ENCODE measurements at regions not wholly inside any gene's neighbourhood (a gene's known extent, or its start where the extent isn't known, plus 50 kb on each side); places are given as distances from the start of the nearest gene placed in this dataset.
"Not testable (repeated sequence)": the region's sequence is repeated elsewhere in the genome, so short reads cannot be mapped to it uniquely, and the experiment has no call there.

- H3K27ac ChIP-seq, result peak overlapping the region; percentile 1 to 71
- no peak for DNase-seq (ENCODE audit: low spot score)
- TF ChIP-seq CTCF (IDR thresholded peaks at IDR 0.05), result no peak
- peaks cover 0 to 10% of the 10 kb centered on the region in 2 donors for H3K4me1 ChIP-seq
- no peak overlapping the region for H3K4me3 ChIP-seq
- H3K36me3 ChIP-seq, result no peaks in the 10 kb centered on the region
- no peaks in the 10 kb centered on the region for H3K27me3 ChIP-seq
- no peaks in the 10 kb centered on the region for H3K9me3 ChIP-seq
Observed at GRCh38 chr5:148746826-148747535, 79.4 kb upstream of the ADRB2 start.

GRCh38 chr5:148747536-148747906 lies 78.9 kb upstream of the ADRB2 start:
- no peak overlapping the region for H3K4me3 ChIP-seq
- H3K27ac ChIP-seq, result peak overlapping the region; percentile 1 to 71
- TF ChIP-seq CTCF (IDR thresholded peaks at IDR 0.05), result no peak
- H3K4me1 ChIP-seq, result peaks cover 0 to 10% of the 10 kb centered on the region in 2 donors
- no peak for DNase-seq (ENCODE audit: low spot score)
- H3K36me3 ChIP-seq, result no peaks in the 10 kb centered on the region
- no peaks in the 10 kb centered on the region for H3K9me3 ChIP-seq
- H3K27me3 ChIP-seq, result no peaks in the 10 kb centered on the region

GRCh38 chr5:148748702-148749392 lies 77.6 kb upstream of the ADRB2 start:
- DNase-seq (ENCODE audit: low spot score), result no peak
- H3K9me3 ChIP-seq, result no peaks in the 10 kb centered on the region
- H3K36me3 ChIP-seq, result no peaks in the 10 kb centered on the region
- no peak overlapping the region for H3K27ac ChIP-seq
- H3K4me1 ChIP-seq, result peaks cover 0 to 10% of the 10 kb centered on the region in 2 donors
- no peaks in the 10 kb centered on the region for H3K27me3 ChIP-seq
- H3K4me3 ChIP-seq, result no peak overlapping the region
- TF ChIP-seq CTCF (IDR thresholded peaks at IDR 0.05), result no peak

GRCh38 chr5:148750614-148751013 lies 75.8 kb upstream of the ADRB2 start:
- no peaks in the 10 kb centered on the region for H3K27me3 ChIP-seq
- no peaks in the 10 kb centered on the region for H3K36me3 ChIP-seq
- no peak overlapping the region for H3K27ac ChIP-seq
- DNase-seq (ENCODE audit: low spot score), result no peak
- TF ChIP-seq CTCF (IDR thresholded peaks at IDR 0.05), result no peak
- no peak overlapping the region for H3K4me3 ChIP-seq
- peaks cover 0 to 10% of the 10 kb centered on the region in 2 donors for H3K4me1 ChIP-seq
- no peaks in the 10 kb centered on the region for H3K9me3 ChIP-seq

GRCh38 chr5:148751025-148751424 lies 75.4 kb upstream of the ADRB2 start:
- no peak overlapping the region for H3K4me3 ChIP-seq

GRCh38 chr5:148752375-148752774 lies 74.0 kb upstream of the ADRB2 start:
- not testable (repeated sequence) for H3K27ac ChIP-seq; H3K36me3 ChIP-seq; H3K9me3 ChIP-seq; H3K27me3 ChIP-seq; DNase-seq (ENCODE audit: low spot score); H3K4me3 ChIP-seq; H3K4me1 ChIP-seq

More at GRCh38 chr5:148751025-148751424, 75.4 kb upstream of the ADRB2 start:
- DNase-seq (ENCODE audit: low spot score), result no peak
- Histone ChIP-seq H3K27ac (no peak overlapping the region), H3K36me3 (no peaks in the 10 kb centered on the region), H3K27me3 (no peaks in the 10 kb centered on the region), H3K9me3 (peaks cover 0 to 4% of the 10 kb centered on the region in 2 donors), H3K4me1 (peaks cover 0 to 10% of the 10 kb centered on the region in 2 donors)
- TF ChIP-seq CTCF (IDR thresholded peaks at IDR 0.05), result no peak
